Panc1 (cell line): ENCODE measurements at regions not wholly inside any gene's neighbourhood (a gene's known extent, or its start where the extent isn't known, plus 50 kb on each side); places are given as distances from the start of the nearest gene placed in this dataset.

Source experiments
- CTCF ChIP-seq: fragments of 450-650 bp; IDR thresholded peaks from 2 replicates; pipeline ENCODE4 v1.5.1; 2017; ENCODE audit warnings: mild to moderate bottlenecking
- POLR2AphosphoS5 ChIP-seq: IDR thresholded peaks from 2 replicates; pipeline ENCODE4 v1.6.1; 2012; ENCODE audit warnings: mild to moderate bottlenecking, low read depth, low read length, moderate library complexity
- REST ChIP-seq, 2 experiments: IDR thresholded peaks; 2 replicates each; pipeline ENCODE4 v1.6.1; 2011 to 2012; ENCODE audit warnings: low read depth in 2 of 2, control low read depth in 1 of 2, low read length in 1 of 2, mild to moderate bottlenecking in 1 of 2, moderate library complexity in 1 of 2; ENCODE audit not compliant: insufficient read depth in 1 of 2
- SIN3A ChIP-seq: IDR thresholded peaks from 2 replicates; pipeline ENCODE4 v1.6.1; 2012; ENCODE audit warnings: low read depth, mild to moderate bottlenecking, low read length, moderate library complexity, borderline replicate concordance; ENCODE audit not compliant: insufficient read depth

DNA sequence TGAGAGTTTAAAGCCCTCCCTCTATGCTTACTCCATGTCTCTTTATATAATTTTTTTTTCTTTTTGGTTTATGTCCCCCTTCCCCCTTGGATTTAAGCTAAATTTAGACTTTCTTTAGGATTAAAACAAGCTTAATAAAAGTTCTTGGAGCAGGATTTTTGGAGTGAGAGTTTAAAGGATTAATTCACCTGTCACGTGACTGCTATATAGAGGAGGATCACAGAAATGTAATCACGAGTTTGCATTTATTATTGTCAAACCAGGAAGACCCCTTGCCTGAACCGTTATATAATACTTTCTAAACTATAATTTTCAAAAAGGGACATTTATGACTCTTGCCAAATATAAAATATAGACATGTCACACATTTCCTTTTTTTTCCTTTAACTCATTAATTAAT lies 78.1 kb upstream of the IMMP2L start:
- TF ChIP-seq CTCF (no peak), SIN3A (no peak), POLR2AphosphoS5 (no peak), REST (IDR thresholded peaks at IDR 0.05; ENCODE audit: insufficient read depth in 1 of 2, low read depth in 2 of 2, low read length in 1 of 2) (no peak)
